Esophagus muscularis mucosa (tissue), 3 donors: ENCODE measurements at regions not wholly inside any gene's neighbourhood (a gene's known extent, or its start where the extent isn't known, plus 50 kb on each side); places are given as distances from the start of the nearest gene placed in this dataset.

ENCODE experiments used
- POLR2A ChIP-seq: fragments of 450-650 bp; IDR thresholded peaks from one replicate; pipeline ENCODE4 v1.6.1; 2017; ENCODE audit warnings: antibody characterized with exemption, moderate library complexity, mild to moderate bottlenecking, low read depth
- TF ChIP-seq, protein P1 (sequence below), 3 experiments: fragments of 200-600 bp in 2 of 3; fragments of 450-650 bp in 1 of 3; sonication (generic) in 2 of 3; IDR thresholded peaks; one replicate each; pipeline ENCODE4 v1.5.1; 2017 to 2019; ENCODE audit warnings: antibody characterized with exemption in 3 of 3, mild to moderate bottlenecking in 2 of 3, moderate library complexity in 1 of 3

DNA sequence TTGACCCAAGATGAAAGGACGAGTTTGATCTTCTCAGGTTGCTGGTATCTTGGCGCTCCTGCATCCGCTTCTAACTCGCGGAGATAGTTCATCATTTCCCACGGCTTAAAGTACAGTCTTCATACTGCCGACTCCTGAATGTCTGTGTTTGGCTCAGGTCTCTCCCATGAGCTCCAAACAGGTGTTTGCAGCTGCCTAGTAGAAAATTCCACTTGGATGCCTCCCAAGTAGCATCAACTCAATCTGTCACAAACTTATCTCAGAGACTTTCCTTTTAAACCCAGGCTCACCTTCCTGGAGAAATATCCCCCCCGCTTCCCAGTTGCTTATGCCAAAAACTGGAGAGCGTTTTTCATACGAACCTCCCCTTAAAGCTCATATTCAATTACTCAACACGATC is 986.5 kb downstream of the TBC1D22A start:
- no peak for TF ChIP-seq POLR2A
- TF ChIP-seq, protein P1, sequence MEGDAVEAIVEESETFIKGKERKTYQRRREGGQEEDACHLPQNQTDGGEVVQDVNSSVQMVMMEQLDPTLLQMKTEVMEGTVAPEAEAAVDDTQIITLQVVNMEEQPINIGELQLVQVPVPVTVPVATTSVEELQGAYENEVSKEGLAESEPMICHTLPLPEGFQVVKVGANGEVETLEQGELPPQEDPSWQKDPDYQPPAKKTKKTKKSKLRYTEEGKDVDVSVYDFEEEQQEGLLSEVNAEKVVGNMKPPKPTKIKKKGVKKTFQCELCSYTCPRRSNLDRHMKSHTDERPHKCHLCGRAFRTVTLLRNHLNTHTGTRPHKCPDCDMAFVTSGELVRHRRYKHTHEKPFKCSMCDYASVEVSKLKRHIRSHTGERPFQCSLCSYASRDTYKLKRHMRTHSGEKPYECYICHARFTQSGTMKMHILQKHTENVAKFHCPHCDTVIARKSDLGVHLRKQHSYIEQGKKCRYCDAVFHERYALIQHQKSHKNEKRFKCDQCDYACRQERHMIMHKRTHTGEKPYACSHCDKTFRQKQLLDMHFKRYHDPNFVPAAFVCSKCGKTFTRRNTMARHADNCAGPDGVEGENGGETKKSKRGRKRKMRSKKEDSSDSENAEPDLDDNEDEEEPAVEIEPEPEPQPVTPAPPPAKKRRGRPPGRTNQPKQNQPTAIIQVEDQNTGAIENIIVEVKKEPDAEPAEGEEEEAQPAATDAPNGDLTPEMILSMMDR (IDR thresholded peaks at IDR 0.05), result no peak
